GM18907 (cell line): ENCODE measurements at regions not wholly inside any gene's neighbourhood (a gene's known extent, or its start where the extent isn't known, plus 50 kb on each side); places are given as distances from the start of the nearest gene placed in this dataset.
"Not testable (repeated sequence)": the region's sequence is repeated elsewhere in the genome, so short reads cannot be mapped to it uniquely, and the experiment has no call there.

Experiments used
- ATAC-seq: cut with Tn5 transposase; IDR thresholded peaks from one replicate; pipeline ENCODE4 v1.9.1; 2021; ENCODE audit warnings: mild to moderate bottlenecking, moderate library complexity; ENCODE audit not compliant: unreplicated experiment

- not testable (repeated sequence) for ATAC-seq
Measured at GRCh38 chrX:123002844-123003243, 181.2 kb upstream of the GRIA3 start.

DNA sequence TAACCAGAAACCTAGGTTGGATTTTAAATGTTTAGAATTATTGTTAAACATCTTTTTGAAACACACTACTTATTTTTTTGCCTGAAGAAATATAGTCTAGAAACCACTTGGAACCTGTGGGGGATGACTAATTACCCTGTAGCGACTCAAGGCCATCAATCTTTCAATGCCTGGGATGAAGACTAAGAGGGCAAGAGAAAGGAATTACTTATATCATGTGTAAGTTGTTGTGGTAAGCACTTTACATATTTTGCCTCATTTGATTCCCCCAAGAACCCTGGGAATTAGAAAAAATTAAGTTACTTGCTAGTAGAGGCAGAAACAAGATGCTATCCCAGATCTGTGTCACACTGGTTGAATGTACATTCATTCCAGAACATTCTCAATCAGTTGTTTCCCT is 170.9 kb upstream of the GRIA3 start:
- no peak for ATAC-seq

DNA sequence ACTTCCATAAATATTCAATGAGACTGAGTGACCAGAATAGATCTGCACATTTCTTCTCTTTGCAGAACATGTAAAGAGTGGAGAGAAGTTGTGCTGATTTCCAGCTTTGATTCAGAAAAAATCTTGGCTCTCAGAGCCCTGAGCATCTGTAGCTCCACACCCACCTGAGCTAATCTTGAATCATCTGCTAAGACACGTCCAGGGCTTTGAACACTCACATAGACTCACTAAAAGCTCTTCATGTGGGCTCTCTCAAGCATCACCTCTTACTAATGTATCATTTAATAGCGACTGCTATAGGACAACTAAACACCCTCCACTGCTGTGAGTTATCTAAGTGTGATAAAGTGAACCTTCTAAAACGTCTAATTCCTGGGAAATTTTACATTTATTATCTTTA is 147.7 kb upstream of the GRIA3 start:
- ATAC-seq: no peak

GRCh38 chrX:123049071-123049625 is 134.9 kb upstream of the GRIA3 start:
- ATAC-seq: no peak

GRCh38 chrX:123060986-123061385 is 123.1 kb upstream of the GRIA3 start:
- no peak for ATAC-seq

GRCh38 chrX:123064053-123064452 is 120.0 kb upstream of the GRIA3 start:
- ATAC-seq: no peak

DNA sequence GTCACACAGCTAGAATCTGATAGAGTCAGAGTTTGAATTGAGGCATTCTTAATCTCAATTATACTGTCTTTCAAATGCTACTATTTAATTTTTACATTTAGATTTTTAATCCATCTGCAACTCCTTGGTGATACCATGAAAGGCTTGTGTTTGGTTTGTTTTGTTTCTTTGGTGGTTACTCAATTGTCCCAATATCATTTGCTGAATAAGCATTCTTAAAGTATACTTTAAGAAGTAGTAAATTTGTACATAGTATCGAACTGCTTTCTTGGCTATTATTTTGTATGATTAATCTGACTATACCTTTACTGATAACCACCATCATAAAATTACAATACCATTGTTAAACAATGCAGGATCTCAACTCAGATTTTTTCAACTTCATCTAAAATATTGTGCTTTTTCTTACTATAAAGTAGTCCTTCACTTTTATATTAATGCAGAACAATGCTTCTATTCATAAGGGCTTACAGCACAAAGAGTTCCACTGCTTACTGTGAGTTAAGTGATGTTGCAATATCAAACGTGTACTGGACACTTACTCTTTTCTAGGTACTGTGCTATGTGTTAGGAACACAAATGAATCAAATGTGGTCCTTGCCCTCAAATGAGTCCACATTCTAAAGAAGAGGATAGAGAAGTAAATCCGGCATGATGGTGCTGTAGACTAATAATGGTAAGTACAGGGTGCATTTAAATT is 111.2 kb upstream of the GRIA3 start:
- ATAC-seq: no peak

GRCh38 chrX:123075947-123076561 is 108.0 kb upstream of the GRIA3 start:
- ATAC-seq: no peak

DNA sequence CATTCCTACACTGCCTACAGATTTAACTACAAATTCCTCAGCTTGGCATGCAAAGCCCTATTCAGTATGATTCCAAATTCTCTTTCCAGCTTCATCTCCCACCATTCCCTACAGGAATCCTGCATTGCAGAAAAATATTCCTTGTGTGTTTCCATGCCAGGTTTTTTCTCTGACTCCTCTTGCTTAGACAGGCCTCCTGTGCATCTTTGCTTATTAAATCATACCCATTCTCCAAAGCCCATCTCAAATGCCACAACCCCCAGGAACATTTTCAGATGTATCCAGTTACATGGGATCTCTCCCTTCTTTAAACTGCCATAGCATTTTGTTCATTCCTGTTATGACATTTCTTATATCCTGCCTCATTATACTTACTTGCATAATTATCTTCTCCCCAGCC is 106.4 kb upstream of the GRIA3 start:
- ATAC-seq: no peak

DNA sequence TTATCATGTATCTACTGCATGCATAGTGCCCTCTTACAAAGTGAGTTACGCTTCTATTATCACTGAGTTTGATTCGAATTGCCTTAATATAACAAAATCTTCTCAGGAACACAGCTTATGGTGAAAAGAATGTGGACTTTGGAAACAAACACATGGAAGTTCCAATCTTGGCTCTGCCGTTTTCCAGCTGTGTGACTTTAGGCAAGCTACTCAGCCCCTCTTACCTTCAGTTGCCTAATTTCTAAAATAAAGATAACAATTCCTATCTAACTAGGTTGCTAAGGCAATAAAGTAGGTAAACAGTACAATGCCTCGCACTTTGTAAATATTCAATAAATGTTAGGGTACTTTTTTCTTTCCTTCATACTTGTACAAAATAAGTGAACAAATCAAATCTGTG is 104.0 kb upstream of the GRIA3 start:
- ATAC-seq: no peak

DNA sequence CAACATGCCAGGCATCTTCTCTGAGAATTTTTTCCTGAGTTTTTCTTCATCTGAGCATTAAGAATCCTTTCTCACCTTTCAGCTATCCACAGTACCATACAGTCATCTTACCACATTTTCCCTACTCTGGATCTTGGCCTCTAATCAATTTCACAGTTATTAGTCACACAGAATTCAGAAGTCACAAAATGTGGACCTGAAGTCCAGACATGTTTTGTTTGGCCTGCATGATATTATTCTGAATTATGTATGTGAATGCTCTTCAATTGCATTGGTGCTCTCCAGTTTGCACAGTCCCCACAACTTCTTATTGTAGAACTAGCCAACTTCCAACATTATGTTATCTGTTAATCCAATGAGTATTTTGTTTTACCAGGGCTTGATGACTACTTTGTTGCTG is 102.3 kb upstream of the GRIA3 start:
- no peak for ATAC-seq

- ATAC-seq: no peak
Measured at GRCh38 chrX:123083924-123084323, 100.2 kb upstream of the GRIA3 start.

- ATAC-seq: no peak
Measured at GRCh38 chrX:123084797-123085196, 99.3 kb upstream of the GRIA3 start.

GRCh38 chrX:123085311-123085940 is 98.7 kb upstream of the GRIA3 start:
- ATAC-seq: no peak

DNA sequence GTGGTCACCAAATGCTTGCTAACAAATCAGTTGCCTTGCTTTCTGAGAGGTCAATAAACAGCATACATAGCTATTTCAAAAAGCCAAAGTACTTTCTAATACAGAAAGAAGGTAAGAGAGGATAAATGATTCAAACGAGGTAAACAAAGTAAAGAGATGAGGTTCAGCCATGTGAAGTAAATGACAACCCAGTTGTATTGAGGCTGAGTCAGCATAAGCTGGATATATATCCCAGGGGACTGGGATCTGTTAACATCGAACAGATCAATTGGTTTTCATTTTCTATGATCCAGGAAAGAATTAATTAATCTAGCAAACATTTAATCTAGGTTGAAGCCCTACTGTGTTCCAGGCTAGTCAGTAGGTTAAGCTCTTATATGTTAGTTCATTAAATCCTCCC is 97.3 kb upstream of the GRIA3 start:
- ATAC-seq: no peak

GRCh38 chrX:123087326-123087725 is 96.8 kb upstream of the GRIA3 start:
- no peak for ATAC-seq

DNA sequence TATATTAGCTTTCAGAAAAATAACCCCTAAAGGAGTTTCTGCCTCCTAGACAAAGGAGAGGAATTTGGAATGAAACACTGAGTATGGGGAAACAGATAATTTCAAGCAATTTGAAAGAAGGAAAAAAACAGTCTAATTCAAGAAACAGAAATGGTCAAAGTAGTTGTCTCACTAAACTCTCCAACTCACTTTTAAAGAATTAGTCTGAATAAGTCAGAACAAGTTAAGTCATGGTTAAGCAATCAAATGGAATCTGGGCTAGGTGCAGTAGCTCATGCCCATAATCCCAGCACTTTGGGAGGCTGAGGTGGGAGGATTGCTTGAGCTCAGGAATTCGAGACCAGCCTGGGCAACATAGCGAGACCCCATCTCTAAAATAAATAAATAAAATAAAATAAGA is 95.7 kb upstream of the GRIA3 start:
- ATAC-seq: no peak

DNA sequence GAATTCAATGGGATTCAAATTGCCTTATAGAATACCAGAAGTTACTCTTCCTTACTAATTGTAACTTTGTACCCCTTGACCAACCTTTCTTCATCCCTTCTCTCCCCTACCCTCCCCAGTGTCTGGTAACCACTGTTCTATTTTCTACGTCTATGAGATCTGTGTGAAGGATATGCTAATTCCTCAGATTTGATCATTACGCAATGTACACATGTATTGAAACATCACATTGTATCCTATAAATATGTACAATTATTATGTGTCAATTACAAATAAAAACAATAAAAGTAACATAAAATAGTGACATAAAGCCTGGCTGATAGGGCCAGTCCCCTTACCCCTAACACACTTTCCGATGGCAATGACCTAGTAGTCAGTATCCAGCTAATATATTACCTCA is 95.1 kb upstream of the GRIA3 start:
- no peak for ATAC-seq

- no peak for ATAC-seq
Measured at GRCh38 chrX:123093792-123094191, 90.3 kb upstream of the GRIA3 start.

GRCh38 chrX:123108513-123109427 is 75.3 kb upstream of the GRIA3 start:
- no peak for ATAC-seq

DNA sequence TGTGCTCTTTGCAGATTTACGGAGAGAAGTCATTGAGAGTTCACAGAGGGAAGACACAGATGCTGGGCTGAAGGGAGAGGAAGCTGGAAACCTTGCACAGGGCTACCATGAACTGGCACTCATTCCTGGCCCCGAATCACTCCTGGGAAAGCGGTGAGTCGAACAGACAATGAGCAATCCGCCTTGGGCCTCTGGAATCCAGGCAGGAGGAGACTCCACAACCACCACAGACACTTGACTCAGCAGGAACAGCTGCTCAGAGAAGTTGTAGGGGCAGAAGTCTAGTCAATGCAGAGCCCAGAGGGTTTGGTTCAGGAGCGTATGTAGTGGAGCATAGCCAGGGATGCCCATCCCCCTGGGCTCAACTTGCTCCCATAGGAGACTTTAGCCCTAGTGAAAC is 62.8 kb upstream of the GRIA3 start:
- ATAC-seq: no peak
